Activated CD8-positive, alpha-beta memory T cell treated with anti-CD3 and anti-CD28 coated beads, Interleukin-2, amount 50 U/mL, for 1 hour (primary cell): ENCODE measurements at regions not wholly inside any gene's neighbourhood (a gene's known extent, or its start where the extent isn't known, plus 50 kb on each side); places are given as distances from the start of the nearest gene placed in this dataset.

Experiments
- DNase-seq: peaks from one replicate; pipeline ENCODE4 v3.0.0-alpha.2; 2020; ENCODE audit errors: extremely low read depth

DNA sequence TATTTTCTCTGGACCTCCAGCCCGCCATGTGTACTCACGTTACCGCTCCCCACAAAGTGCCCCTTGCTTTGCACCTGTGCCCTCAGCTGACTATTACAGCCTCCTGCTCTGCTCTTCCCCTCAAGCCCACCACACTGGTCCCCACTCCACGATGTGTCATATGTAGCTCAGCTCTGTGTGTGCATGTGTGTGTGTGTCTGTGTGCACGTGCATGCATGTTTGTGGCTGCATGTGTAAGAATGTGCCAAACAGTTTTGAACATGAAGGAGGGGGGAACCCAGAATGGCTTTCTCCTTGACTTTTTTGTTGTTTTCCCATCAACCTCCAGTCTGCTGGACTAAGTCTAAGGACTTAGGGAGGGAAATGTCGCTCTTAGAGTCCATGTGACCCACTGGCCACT, 54.8 kb upstream of the BTRC start:
- no peak for DNase-seq

- no peak for DNase-seq
Observed at GRCh38 chr10:101301111-101301731, 52.7 kb upstream of the BTRC start.

DNA sequence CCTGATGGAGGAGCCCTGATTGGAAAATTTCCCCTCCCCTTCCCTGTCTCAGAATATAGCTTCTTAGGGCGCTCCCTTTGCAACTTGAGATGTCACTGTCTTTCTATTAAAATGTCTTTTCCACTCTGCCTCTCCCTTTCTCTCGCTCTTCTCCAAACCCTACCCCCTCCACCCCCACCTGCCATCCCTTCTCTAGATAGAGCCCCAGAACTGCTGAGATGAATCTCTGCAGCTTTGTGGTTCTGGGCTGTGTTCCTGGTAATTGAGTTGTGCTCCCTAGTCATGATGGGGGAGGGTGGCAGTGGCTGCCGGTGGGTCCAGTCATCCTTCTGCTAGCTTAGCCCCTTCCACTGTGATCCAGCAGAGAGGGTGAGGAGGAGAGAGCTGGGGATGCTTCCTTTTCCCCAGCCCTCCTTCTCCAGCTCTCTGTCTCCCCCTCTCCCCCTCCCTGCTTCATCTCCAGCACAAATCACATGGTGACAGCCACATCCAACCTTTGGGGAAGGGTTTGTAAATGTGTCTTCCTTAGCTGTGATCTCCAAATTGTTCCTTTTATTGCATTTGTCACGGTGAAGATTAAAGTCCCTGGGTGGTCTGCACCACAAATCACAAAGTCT, 50.8 kb upstream of the BTRC start:
- no peak for DNase-seq
